Activated CD8-positive, alpha-beta T cell treated with anti-CD3 and anti-CD28 coated beads, Interleukin-2, amount 10 ng/mL, durations not matched to agents 7 days and 5 days (primary cell): ENCODE measurements at regions not wholly inside any gene's neighbourhood (a gene's known extent, or its start where the extent isn't known, plus 50 kb on each side); places are given as distances from the start of the nearest gene placed in this dataset.

Source experiments
- ATAC-seq: fragments of 150-1000 bp; cut with Tn5 transposase; one replicate; pipeline ENCODE4 v1.10.0; 2021; ENCODE audit warnings: moderate library complexity
- CTCF ChIA-PET: fragments of 350-600 bp; sonication (Branson Sonifier 250); formaldehyde crosslinking; loops from one replicate; lab custom pipeline; 2021; ENCODE audit warnings: antibody characterized with exemption; lab: Charles Lee
- POLR2A ChIA-PET: fragments of 350-600 bp; sonication (Branson Sonifier 250); formaldehyde crosslinking; loops from one replicate; lab custom pipeline; 2021; ENCODE audit warnings: antibody characterized with exemption; lab: Charles Lee
- DNase-seq: peaks from one replicate; pipeline ENCODE4 v3.0.0-alpha.2; 2020
- H3K27ac Mint-ChIP-seq: one replicate; pipeline ENCODE4 v1.8.0; 2021; ENCODE audit warnings: mild to moderate bottlenecking, mixed read lengths
- H3K27me3 Mint-ChIP-seq: one replicate; pipeline ENCODE4 v1.8.0; 2021; ENCODE audit warnings: low read depth, mixed read lengths
- H3K36me3 Mint-ChIP-seq: one replicate; pipeline ENCODE4 v1.8.0; 2021; ENCODE audit warnings: low read depth, mixed read lengths
- H3K4me1 Mint-ChIP-seq: one replicate; pipeline ENCODE4 v1.8.0; 2021; ENCODE audit warnings: low read depth, mixed read lengths
- H3K4me3 Mint-ChIP-seq: one replicate; pipeline ENCODE4 v1.8.0; 2021; ENCODE audit warnings: mild to moderate bottlenecking, mixed read lengths
- H3K9me3 Mint-ChIP-seq: one replicate; pipeline ENCODE4 v1.8.0; 2022; ENCODE audit warnings: mixed read lengths; ENCODE audit not compliant: insufficient read depth

DNA sequence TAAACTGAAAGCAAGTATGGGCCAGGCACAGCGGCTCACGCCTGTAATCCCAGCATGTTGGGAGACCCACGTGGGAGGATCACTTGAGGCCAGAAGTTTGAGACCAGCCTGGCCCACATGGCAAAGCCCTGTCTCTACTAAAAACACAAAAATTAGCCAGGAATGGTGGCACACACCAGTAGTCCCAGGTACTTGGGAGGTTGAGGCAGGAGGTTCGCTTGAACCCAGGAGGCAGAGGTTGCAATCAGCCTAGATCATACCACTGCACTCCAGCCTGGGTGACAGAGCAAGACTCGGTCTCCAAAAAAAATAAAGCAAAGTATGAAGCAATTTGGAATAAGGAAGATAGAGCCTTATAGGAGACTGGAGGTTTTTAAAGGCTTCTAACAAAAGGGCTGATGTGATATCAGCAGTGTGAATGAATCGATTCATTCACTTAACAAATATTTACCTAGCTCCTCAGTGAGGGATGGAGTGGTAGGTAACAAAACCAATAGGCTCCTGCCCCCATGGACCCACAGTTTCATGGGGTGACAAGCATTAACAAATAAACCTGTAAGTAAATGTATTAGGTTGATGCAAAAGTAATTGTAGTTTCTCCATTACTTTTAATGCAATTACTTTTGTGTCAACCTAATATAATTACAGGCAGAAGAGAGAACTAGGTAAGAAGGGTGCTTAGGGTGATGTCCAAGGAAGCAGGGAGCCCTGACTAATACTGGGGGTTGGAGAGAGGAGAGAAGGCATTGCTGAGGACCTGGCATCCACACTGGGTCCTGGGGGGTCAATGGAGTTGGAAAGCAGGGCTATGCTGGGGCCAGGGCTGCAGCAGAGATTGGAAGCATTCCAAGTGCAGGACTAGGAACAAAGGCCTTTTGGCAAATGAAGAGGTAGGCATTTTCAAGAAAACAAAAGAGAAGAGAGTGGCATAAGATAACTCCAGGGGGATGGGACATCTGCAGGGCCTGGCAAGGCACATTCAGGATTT lies 195.4 kb upstream of the ARL4C start:
- no peaks in the 10 kb centered on the region for H3K36me3 Mint-ChIP-seq
- H3K9me3 Mint-ChIP-seq: peaks cover 6% of the 10 kb centered on the region
- no peak overlapping the region for H3K27ac Mint-ChIP-seq
- POLR2A ChIA-PET: no interaction called here
- DNase-seq (no peak), ATAC-seq (no peak)
- H3K4me3 Mint-ChIP-seq: no peak overlapping the region
- H3K27me3 Mint-ChIP-seq: peaks cover 6% of the 10 kb centered on the region
- H3K4me1 Mint-ChIP-seq: peaks cover 5% of the 10 kb centered on the region
- CTCF ChIA-PET: no interaction called here

DNA sequence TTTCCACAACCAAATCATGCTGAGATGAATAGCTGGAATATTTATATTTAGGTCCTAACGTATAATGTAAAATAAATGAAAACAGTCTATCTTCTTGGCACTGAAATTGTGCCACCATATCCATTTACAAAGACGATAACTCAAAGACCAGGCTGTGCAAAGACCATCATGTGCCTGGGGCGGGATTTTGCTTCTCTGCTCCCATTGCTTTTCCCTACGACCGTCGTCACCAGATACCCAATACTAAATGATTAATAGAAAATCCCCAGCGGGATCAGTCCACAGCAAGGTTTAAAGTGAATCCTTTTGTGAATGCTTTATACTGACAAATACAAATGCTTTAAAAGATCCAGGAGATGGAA lies 194.3 kb upstream of the ARL4C start:
- ATAC-seq: no peak

DNA sequence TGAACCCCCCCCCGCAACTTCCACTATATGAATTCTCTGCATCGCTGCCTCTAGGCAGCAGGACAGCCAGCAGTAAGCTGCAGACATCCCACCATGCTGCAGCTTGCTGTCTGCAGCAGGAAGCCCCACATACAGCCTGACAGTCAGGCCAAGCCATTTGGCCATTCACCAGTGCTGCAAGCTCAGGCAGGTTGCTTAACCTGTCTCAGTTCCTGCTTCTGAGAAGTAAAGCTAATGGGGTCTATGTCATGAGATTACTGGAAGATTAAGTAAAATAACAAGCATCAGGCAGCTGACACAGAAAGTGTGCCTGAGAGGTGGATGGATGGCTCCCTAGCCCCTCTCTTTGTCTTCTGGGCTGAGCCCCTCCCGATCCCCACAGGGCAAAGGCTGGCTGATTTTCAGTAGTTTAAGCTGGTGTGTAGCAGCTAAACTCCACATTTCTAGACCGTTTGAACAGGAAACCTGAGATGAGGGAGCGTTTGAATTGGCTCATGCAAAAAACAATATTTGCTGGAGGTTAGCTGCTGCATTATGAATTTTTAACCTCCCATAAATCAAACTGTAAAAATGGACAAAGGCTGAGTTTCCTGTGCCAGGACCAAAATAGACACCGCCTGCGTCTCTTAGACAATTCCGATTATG lies 193.8 kb upstream of the ARL4C start:
- ATAC-seq (no peak), DNase-seq (no peak)
- ChIA-PET POLR2A (no interaction called here), CTCF (interaction anchor here (1.0 kb wide), 1 partner anchor 146 kb away, joined by 3 read pairs; no protein-coding TSS in a partner anchor)
- Mint-ChIP-seq H3K9me3 (no peaks in the 10 kb centered on the region), H3K4me3 (no peak overlapping the region), H3K36me3 (no peaks in the 10 kb centered on the region), H3K27ac (no peak overlapping the region), H3K27me3 (peaks cover 9% of the 10 kb centered on the region), H3K4me1 (peaks cover 5% of the 10 kb centered on the region)

More for the DNA sequence above, 194.3 kb upstream of the ARL4C start:
- POLR2A ChIA-PET: no interaction called here
- no peak overlapping the region for H3K27ac Mint-ChIP-seq
- CTCF ChIA-PET: interaction anchor here (1.0 kb wide), 1 partner anchor 146 kb away, joined by 3 read pairs; no protein-coding TSS in a partner anchor
- no peak for DNase-seq
- peaks cover 5% of the 10 kb centered on the region for H3K4me1 Mint-ChIP-seq
- H3K4me3 Mint-ChIP-seq: no peak overlapping the region
- H3K27me3 Mint-ChIP-seq: peaks cover 6% of the 10 kb centered on the region
- no peaks in the 10 kb centered on the region for H3K36me3 Mint-ChIP-seq
- no peaks in the 10 kb centered on the region for H3K9me3 Mint-ChIP-seq

DNA sequence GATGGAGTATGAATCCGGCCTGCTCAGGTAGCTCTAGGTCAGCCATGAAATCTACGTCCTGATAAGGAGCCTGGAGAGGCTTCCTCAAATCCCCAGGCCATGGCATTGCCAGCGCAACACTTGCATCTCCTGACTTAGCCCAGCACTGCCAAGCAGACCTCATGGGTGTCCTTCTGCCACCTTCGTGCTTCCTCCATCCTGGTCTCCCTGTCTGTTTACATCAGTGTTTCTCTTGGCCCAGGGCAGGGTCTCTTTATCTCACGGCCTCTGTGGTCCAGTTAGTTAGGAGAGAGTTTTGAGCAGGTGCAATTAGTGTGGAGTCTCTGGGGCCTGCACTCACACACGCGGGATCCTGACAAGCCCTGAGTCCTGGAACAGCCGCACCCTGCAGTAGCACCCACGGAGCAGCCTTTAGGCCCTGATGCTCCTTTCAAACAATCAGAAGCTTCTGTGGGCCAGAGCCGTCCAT lies 193.1 kb upstream of the ARL4C start:
- Mint-ChIP-seq H3K27ac (no peak overlapping the region), H3K36me3 (no peaks in the 10 kb centered on the region), H3K4me1 (peaks cover 5% of the 10 kb centered on the region), H3K4me3 (no peak overlapping the region), H3K9me3 (no peaks in the 10 kb centered on the region), H3K27me3 (peaks cover 9% of the 10 kb centered on the region)
- CTCF ChIA-PET: interaction anchor here (0.6 kb wide), 1 partner anchor 107 kb away, joined by 4 read pairs; no protein-coding TSS in a partner anchor
- ATAC-seq (no peak), DNase-seq (no peak)
- POLR2A ChIA-PET: no interaction called here

DNA sequence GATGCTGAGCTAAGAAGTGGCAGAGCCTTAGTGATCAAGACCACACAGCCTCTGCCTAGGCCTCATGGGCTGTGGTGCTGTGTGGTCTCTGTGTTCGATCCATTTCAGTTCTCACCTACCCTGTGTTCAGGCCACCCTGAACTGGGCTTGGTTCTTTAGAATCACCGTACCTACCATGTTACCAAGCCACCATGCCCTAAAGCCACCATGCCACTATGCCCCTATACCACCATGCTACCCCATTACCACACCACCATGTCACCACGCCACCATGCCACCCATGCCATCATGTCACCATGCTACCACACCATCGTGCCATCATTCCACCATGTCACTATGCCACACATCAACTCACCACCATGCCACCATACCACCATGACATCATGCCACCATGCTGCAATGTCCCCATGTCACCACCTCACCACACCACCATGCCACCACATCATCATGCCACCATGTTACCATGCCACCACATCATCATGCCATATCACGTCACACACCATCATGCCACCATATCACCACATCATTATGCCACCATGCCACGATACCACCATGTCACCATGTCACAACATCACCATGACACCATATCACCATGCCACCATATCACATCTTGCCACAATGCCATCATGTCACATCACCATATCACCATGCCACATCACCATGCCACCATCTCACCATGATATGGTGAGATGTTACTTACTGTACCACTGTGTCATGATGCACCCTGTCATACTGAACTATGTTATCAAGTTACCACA lies 191.0 kb upstream of the ARL4C start:
- peaks cover 15% of the 10 kb centered on the region for H3K27me3 Mint-ChIP-seq
- H3K4me3 Mint-ChIP-seq: no peak overlapping the region
- POLR2A ChIA-PET: no interaction called here
- H3K9me3 Mint-ChIP-seq: no peaks in the 10 kb centered on the region
- no peak overlapping the region for H3K27ac Mint-ChIP-seq
- no peak for ATAC-seq
- no peak for DNase-seq
- no peaks in the 10 kb centered on the region for H3K36me3 Mint-ChIP-seq
- H3K4me1 Mint-ChIP-seq: no peaks in the 10 kb centered on the region
- CTCF ChIA-PET: no interaction called here

DNA sequence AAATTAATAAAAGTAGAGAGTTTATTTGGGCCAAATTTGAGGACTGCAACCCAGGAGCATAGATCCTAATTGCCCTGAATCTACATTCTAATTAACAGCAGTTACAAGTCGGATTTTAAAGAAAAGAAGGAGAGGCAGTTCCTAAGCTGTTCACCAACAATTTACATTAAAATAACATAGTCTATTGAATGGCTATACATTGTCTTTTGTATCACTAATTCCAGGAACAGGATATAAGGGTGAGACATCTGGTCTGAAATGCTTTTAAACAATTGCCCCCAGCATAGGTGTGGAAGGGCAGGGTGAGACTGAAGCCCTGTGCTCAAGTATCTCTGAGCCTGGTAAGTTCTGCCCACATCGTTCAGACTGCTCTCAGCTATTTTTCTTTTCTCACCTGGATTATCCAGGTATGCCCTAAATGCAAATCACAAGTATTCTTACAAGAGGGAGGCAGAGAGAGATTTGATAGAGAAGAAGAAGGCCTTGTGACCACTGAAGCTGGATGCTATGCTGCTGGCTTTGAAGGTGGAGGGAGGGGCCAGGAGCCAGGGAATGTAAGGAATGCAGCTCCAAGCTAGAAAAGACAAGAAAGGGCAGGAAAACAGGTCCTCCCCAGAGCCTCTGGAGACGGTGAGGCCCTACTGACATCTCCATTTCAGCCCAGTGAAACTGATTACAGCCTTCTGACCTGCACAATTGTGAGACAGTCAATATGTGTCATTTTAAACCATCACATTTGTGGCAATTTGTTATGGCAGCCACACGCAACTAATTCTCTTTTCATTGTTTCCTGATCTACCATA lies 189.4 kb upstream of the ARL4C start:
- ATAC-seq: no peak
- no peak overlapping the region for H3K4me3 Mint-ChIP-seq
- POLR2A ChIA-PET: no interaction called here

DNA sequence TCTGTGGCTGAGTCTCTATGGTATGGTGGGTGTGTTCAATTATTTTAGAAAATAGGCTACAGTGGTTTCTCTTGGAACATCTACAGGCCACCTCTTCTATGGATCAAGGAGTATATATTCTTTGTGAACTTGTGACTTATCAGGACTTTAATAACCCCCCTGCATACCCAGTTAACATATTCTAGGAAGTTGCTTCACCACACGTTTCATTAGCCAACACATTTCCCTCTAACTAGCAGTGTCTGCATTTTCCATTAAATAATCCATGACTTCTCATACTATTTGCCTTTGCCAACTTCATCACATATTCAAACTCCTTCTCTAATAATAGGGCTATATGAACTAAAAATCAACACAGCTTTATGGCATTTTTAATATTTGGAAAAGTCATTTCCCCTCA lies 187.6 kb upstream of the ARL4C start:
- H3K9me3 Mint-ChIP-seq: no peaks in the 10 kb centered on the region

More for the DNA sequence above, 189.4 kb upstream of the ARL4C start:
- no peaks in the 10 kb centered on the region for H3K9me3 Mint-ChIP-seq
- CTCF ChIA-PET: no interaction called here
- no peaks in the 10 kb centered on the region for H3K4me1 Mint-ChIP-seq
- no peaks in the 10 kb centered on the region for H3K36me3 Mint-ChIP-seq
- peaks cover 16% of the 10 kb centered on the region for H3K27me3 Mint-ChIP-seq
- no peak for DNase-seq
- H3K27ac Mint-ChIP-seq: no peak overlapping the region

DNA sequence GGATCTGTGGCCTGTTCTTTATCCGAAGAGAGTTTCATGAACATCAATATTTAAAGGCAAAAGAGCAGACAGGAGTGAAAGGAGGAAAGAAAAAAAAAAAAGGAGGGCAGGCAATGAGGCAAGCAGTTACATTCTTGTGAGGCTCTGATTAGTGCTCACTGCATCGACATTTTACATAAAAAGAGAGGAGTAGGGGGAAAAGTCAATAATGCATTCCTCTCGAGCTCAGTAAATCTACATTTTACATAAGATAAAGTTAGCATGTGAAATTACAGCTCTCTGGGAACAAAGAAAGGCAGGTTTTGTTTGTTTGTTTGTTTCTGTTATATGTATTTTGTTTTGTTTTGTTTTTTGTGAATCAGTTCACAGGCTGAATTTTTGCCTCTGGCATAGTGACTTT lies 187.1 kb upstream of the ARL4C start:
- POLR2A ChIA-PET: no interaction called here
- Mint-ChIP-seq H3K4me3 (no peak overlapping the region), H3K27ac (no peak overlapping the region), H3K27me3 (peaks cover 14% of the 10 kb centered on the region), H3K9me3 (no peaks in the 10 kb centered on the region), H3K36me3 (no peaks in the 10 kb centered on the region), H3K4me1 (no peaks in the 10 kb centered on the region)
- no peak for DNase-seq
- no peak for ATAC-seq
- CTCF ChIA-PET: no interaction called here

More for the DNA sequence above, 187.6 kb upstream of the ARL4C start:
- DNase-seq: no peak
- Mint-ChIP-seq H3K27me3 (peaks cover 14% of the 10 kb centered on the region), H3K36me3 (no peaks in the 10 kb centered on the region), H3K4me3 (no peak overlapping the region), H3K4me1 (no peaks in the 10 kb centered on the region), H3K27ac (no peak overlapping the region)
- ChIA-PET POLR2A (no interaction called here), CTCF (no interaction called here)
- ATAC-seq: no peak

DNA sequence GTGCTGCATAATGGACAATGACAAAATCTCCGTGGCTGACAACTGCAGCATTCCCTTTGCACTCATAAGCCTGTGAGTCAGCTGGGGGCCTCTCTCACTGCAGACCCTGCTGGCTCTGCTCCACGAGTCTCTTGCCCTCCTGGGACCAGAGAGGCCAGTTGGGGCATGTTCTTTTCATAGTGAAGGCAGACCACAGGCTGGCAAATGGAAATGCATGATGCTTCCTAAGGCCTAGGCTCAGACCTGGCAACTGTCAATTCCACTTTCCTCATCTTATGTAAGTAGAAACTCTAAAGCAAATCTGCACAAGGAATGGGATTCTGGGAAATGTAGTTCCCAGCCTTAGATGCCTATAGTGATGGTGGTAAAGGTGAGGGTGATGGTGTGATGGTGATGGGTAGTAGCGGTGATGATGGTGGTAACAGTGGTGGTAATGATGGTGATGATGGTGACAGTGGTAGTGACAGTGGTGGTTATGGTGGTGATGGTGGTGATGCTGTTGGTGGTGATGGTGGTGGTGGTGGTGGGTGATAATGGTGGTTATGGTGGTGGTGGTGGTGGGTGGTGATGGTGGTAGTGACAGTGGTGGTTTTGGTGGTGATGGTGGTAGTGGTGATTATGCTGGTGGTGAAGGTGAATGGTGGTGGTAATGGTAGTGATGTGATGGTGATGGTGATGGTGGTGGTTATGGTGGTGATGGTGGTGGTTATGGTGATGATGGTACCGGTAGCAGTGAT lies 185.8 kb upstream of the ARL4C start:
- ChIA-PET POLR2A (no interaction called here), CTCF (no interaction called here)
- no peak for DNase-seq
- no peak for ATAC-seq
- no peak overlapping the region for H3K27ac Mint-ChIP-seq
- no peak overlapping the region for H3K4me3 Mint-ChIP-seq
- H3K36me3 Mint-ChIP-seq: no peaks in the 10 kb centered on the region
- H3K4me1 Mint-ChIP-seq: no peaks in the 10 kb centered on the region
- no peaks in the 10 kb centered on the region for H3K9me3 Mint-ChIP-seq
- peaks cover 14% of the 10 kb centered on the region for H3K27me3 Mint-ChIP-seq

DNA sequence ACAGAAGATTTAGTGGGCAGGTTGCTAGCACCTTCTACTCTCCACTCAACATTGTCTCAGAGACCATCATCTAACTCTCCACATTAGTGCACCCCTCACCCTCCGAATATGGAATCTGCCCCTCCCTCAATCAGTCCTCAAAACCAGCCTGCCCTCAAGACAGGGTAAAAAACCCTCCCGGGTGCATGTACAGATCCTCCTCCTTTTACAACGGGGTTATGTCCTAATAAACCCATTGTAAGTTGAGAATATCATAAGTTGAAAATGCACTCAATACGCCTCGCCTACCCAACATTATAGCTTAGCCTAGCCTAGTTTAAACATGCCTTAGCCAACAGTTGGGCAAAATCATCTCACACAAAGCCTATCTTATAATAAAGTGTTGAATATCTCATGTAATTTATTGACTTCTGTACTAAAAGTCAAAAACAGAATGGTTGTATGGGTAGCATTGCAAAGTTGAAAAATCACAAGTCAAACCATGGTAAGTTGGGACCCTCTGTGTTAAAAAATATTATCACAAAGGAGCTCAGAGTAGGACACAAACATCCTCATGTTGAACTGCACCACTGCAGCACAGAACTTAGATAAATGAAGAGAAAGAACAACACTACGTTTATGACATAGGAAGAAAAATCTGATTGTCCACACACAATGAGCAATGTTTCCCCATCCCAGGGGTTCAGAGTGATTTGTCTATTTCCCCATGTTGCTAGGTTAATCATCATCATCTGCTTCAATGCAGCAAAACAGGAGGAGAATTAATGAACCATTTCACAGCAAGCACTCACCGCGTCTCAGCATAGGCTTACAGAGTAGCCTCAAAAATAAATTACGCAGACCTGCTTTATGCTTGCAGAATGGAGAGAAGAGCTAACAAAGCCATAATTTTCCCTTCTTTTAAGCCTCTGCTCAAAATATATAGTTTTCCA lies 184.1 kb upstream of the ARL4C start:
- Mint-ChIP-seq H3K9me3 (no peaks in the 10 kb centered on the region), H3K27ac (no peak overlapping the region), H3K4me3 (no peak overlapping the region), H3K36me3 (no peaks in the 10 kb centered on the region), H3K4me1 (no peaks in the 10 kb centered on the region), H3K27me3 (peaks cover 14% of the 10 kb centered on the region)
- CTCF ChIA-PET: no interaction called here
- POLR2A ChIA-PET: no interaction called here
- no peak for DNase-seq
- no peak for ATAC-seq
